HL-60 (cell line): ENCODE measurements at regions not wholly inside any gene's neighbourhood (a gene's known extent, or its start where the extent isn't known, plus 50 kb on each side); places are given as distances from the start of the nearest gene placed in this dataset.

Source experiments
- TF ChIP-seq, protein P1 (sequence below): IDR thresholded peaks from 2 replicates; pipeline ENCODE4 v1.6.1; 2012; ENCODE audit warnings: low read depth; ENCODE audit not compliant: insufficient replicate concordance
- TF ChIP-seq, protein P2 (sequence below): IDR thresholded peaks from one replicate; pipeline ENCODE4 v1.5.1; 2011; ENCODE audit warnings: low read length, control low read depth, inconsistent platforms; ENCODE audit not compliant: insufficient read depth

DNA sequence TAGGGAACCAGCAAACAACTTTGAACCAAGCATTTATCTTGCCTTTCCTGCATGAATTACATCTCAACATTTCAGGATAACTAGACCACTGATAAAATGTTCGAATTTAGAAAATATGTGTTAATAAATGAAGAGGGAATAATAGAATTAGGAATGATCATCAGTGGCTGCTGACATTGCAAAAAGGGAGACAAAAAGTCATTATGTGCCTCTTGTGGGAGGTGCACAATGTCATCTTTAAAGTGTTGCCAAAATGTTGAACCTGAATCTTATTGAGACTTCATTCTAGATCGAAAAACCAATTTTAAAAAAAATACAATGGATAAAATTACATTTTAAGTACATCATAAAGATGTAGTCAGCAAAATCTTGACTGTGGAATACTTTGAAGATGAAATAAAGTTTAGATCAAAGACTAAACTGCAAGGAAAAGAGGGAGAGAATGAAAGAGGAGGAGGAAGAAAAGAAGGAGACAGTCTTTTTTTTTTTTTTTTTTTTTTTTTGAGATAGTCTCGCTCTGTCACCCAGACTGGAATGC is 299.3 kb downstream of the FBXW7 start:
- TF ChIP-seq, protein P1, sequence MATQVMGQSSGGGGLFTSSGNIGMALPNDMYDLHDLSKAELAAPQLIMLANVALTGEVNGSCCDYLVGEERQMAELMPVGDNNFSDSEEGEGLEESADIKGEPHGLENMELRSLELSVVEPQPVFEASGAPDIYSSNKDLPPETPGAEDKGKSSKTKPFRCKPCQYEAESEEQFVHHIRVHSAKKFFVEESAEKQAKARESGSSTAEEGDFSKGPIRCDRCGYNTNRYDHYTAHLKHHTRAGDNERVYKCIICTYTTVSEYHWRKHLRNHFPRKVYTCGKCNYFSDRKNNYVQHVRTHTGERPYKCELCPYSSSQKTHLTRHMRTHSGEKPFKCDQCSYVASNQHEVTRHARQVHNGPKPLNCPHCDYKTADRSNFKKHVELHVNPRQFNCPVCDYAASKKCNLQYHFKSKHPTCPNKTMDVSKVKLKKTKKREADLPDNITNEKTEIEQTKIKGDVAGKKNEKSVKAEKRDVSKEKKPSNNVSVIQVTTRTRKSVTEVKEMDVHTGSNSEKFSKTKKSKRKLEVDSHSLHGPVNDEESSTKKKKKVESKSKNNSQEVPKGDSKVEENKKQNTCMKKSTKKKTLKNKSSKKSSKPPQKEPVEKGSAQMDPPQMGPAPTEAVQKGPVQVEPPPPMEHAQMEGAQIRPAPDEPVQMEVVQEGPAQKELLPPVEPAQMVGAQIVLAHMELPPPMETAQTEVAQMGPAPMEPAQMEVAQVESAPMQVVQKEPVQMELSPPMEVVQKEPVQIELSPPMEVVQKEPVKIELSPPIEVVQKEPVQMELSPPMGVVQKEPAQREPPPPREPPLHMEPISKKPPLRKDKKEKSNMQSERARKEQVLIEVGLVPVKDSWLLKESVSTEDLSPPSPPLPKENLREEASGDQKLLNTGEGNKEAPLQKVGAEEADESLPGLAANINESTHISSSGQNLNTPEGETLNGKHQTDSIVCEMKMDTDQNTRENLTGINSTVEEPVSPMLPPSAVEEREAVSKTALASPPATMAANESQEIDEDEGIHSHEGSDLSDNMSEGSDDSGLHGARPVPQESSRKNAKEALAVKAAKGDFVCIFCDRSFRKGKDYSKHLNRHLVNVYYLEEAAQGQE, result no peak
- TF ChIP-seq, protein P2, sequence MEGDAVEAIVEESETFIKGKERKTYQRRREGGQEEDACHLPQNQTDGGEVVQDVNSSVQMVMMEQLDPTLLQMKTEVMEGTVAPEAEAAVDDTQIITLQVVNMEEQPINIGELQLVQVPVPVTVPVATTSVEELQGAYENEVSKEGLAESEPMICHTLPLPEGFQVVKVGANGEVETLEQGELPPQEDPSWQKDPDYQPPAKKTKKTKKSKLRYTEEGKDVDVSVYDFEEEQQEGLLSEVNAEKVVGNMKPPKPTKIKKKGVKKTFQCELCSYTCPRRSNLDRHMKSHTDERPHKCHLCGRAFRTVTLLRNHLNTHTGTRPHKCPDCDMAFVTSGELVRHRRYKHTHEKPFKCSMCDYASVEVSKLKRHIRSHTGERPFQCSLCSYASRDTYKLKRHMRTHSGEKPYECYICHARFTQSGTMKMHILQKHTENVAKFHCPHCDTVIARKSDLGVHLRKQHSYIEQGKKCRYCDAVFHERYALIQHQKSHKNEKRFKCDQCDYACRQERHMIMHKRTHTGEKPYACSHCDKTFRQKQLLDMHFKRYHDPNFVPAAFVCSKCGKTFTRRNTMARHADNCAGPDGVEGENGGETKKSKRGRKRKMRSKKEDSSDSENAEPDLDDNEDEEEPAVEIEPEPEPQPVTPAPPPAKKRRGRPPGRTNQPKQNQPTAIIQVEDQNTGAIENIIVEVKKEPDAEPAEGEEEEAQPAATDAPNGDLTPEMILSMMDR, result no peak
